WTC11 (cell line): ENCODE measurements at regions not wholly inside any gene's neighbourhood (a gene's known extent, or its start where the extent isn't known, plus 50 kb on each side); places are given as distances from the start of the nearest gene placed in this dataset.
"Not testable (repeated sequence)": the region's sequence is repeated elsewhere in the genome, so short reads cannot be mapped to it uniquely, and the experiment has no call there.

ENCODE experiments used
- ATAC-seq: fragments of 200-7000 bp; cut with Tn5 transposase; 2 replicates; pipeline ENCODE4 v1.10.0; 2021; ENCODE audit warnings: mild to moderate bottlenecking, moderate library complexity
- CTCF ChIA-PET: fragments of 300-600 bp; sonication (Branson Sonifier 250); formaldehyde crosslinking; loops from one replicate; lab custom pipeline; 2021; ENCODE audit warnings: antibody characterized with exemption; lab: Charles Lee
- POLR2A ChIA-PET: fragments of 350-600 bp; sonication (Branson Sonifier 250); formaldehyde crosslinking; loops from one replicate; lab custom pipeline; 2021; ENCODE audit warnings: antibody characterized with exemption; lab: Charles Lee
- DNase-seq: peaks from one replicate; pipeline ENCODE4 v3.0.0; 2021; ENCODE audit warnings: low spot score
- H3K27ac Mint-ChIP-seq: 2 replicates; pipeline ENCODE4 v1.8.0; 2021; ENCODE audit warnings: mixed read lengths
- H3K27me3 Mint-ChIP-seq: 2 replicates; pipeline ENCODE4 v1.8.0; 2021; ENCODE audit warnings: low read depth, mild to moderate bottlenecking, moderate library complexity, mixed read lengths
- H3K36me3 Mint-ChIP-seq: 2 replicates; pipeline ENCODE4 v1.8.0; 2021; ENCODE audit warnings: mixed read lengths
- H3K4me1 Mint-ChIP-seq: 2 replicates; pipeline ENCODE4 v1.8.0; 2022; ENCODE audit warnings: mixed read lengths
- H3K4me3 Mint-ChIP-seq: 2 replicates; pipeline ENCODE4 v1.8.0; 2021; ENCODE audit warnings: mild to moderate bottlenecking, moderate library complexity, mixed read lengths
- H3K9me3 Mint-ChIP-seq: 2 replicates; pipeline ENCODE4 v1.8.0; 2021; ENCODE audit warnings: mixed read lengths
- CTCF ChIP-seq: fragments of 200-600 bp; IDR thresholded peaks from 2 replicates; pipeline ENCODE4 v1.8.0; 2022; ENCODE audit warnings: antibody characterized with exemption
- E2F1 ChIP-seq: sonication (generic); formaldehyde crosslinking; IDR thresholded peaks from 2 replicates; pipeline ENCODE4 v1.8.0; 2022; ENCODE audit warnings: mild to moderate bottlenecking, missing genetic modification reagents
- ELF4 ChIP-seq: sonication (generic); formaldehyde crosslinking; IDR thresholded peaks from 2 replicates; pipeline ENCODE4 v1.8.1; 2022; ENCODE audit warnings: low read depth, mild to moderate bottlenecking, moderate library complexity, missing genetic modification reagents
- EMX1 ChIP-seq: fragments of 250-450 bp; sonication (Bioruptor Pico); IDR thresholded peaks from 2 replicates; pipeline ENCODE4 v1.8.0; 2021; ENCODE audit warnings: mild to moderate bottlenecking
- ESRRA ChIP-seq: sonication (generic); formaldehyde crosslinking; IDR thresholded peaks from 2 replicates; pipeline ENCODE4 v1.8.1; 2022; ENCODE audit warnings: mild to moderate bottlenecking, missing genetic modification reagents, borderline replicate concordance
- ETV6 ChIP-seq: sonication (generic); formaldehyde crosslinking; IDR thresholded peaks from 2 replicates; pipeline ENCODE4 v1.8.1; 2022; ENCODE audit warnings: mild to moderate bottlenecking, missing genetic modification reagents
- FOXJ3 ChIP-seq: sonication (generic); formaldehyde crosslinking; IDR thresholded peaks from 2 replicates; pipeline ENCODE4 v1.9.0; 2021; ENCODE audit warnings: missing genetic modification reagents, mild to moderate bottlenecking, borderline replicate concordance
- FOXK1 ChIP-seq: sonication (generic); formaldehyde crosslinking; IDR thresholded peaks from 2 replicates; pipeline ENCODE4 v1.8.0; 2022; ENCODE audit warnings: mild to moderate bottlenecking, moderate library complexity, missing genetic modification reagents
- GTF2I ChIP-seq: fragments of 250-450 bp; sonication (Bioruptor Pico); conservative IDR thresholded peaks from 2 replicates; pipeline ENCODE4 v1.4.0; 2021; ENCODE audit warnings: mild to moderate bottlenecking
- HMGXB4 ChIP-seq: sonication (generic); formaldehyde crosslinking; IDR thresholded peaks from 2 replicates; pipeline ENCODE4 v1.8.1; 2023; ENCODE audit warnings: mild to moderate bottlenecking, moderate library complexity, missing genetic modification reagents
- RORB ChIP-seq: fragments of 250-450 bp; sonication (Bioruptor Pico); IDR thresholded peaks from 2 replicates; pipeline ENCODE4 v1.9.0; 2021; ENCODE audit warnings: mild to moderate bottlenecking
- SMAD4 ChIP-seq: sonication (generic); formaldehyde crosslinking; IDR thresholded peaks from 2 replicates; pipeline ENCODE4 v1.8.0; 2022; ENCODE audit warnings: mild to moderate bottlenecking, missing genetic modification reagents
- USF2 ChIP-seq: sonication (generic); formaldehyde crosslinking; IDR thresholded peaks from 2 replicates; pipeline ENCODE4 v1.8.1; 2023; ENCODE audit warnings: mild to moderate bottlenecking, missing genetic modification reagents, moderate library complexity
- ZNF425 ChIP-seq: fragments of 250-450 bp; sonication (Bioruptor Pico); conservative IDR thresholded peaks from 2 replicates; pipeline ENCODE4 v1.9.0; 2021; ENCODE audit warnings: mild to moderate bottlenecking
- ZNF512 ChIP-seq: sonication (generic); formaldehyde crosslinking; IDR thresholded peaks from 2 replicates; pipeline ENCODE4 v1.8.1; 2022; ENCODE audit warnings: missing genetic modification reagents, borderline replicate concordance
- ZNF671 ChIP-seq: fragments of 250-450 bp; sonication (Bioruptor Pico); IDR thresholded peaks from 2 replicates; pipeline ENCODE4 v1.8.0; 2021; ENCODE audit warnings: mild to moderate bottlenecking
- ZSCAN18 ChIP-seq: fragments of 250-450 bp; sonication (Bioruptor Pico); IDR thresholded peaks from 2 replicates; pipeline ENCODE4 v2.1.2; 2022; ENCODE audit warnings: mild to moderate bottlenecking, moderate library complexity

GRCh38 chr6:112441607-112442006, 94.5 kb downstream of the RFPL4B start:
- Mint-ChIP-seq H3K27me3 (no peaks in the 10 kb centered on the region), H3K27ac (no peak overlapping the region), H3K9me3 (no peaks in the 10 kb centered on the region), H3K4me3 (no peak overlapping the region), H3K36me3 (no peaks in the 10 kb centered on the region), H3K4me1 (peaks cover 24% of the 10 kb centered on the region)
- DNase-seq (no peak), ATAC-seq (no peak)
- CTCF ChIA-PET = no interaction called here
- no peak for TF ChIP-seq ETV6
- TF ChIP-seq E2F1 (CRISPR knock-in tag) = no peak
- no peak for TF ChIP-seq ZNF512
- TF ChIP-seq EMX1 = no peak
- TF ChIP-seq ELF4 = no peak
- TF ChIP-seq USF2 (CRISPR knock-in tag) = no peak
- no peak for TF ChIP-seq GTF2I (CRISPR knock-in tag)
- no peak for TF ChIP-seq HMGXB4 (CRISPR knock-in tag)
- no peak for TF ChIP-seq ZNF425 (CRISPR knock-in tag)
- TF ChIP-seq CTCF = no peak
- no peak for TF ChIP-seq ESRRA (CRISPR knock-in tag)
- no peak for TF ChIP-seq SMAD4
- TF ChIP-seq FOXK1 = no peak
- POLR2A ChIA-PET = no interaction called here

- ChIA-PET CTCF (interaction anchor here (1.2 kb wide), 1 partner anchor 13 kb away, joined by 3 read pairs; no protein-coding TSS in a partner anchor), POLR2A (interaction anchor here (1.0 kb wide), 1 partner anchor 14 kb away, joined by 3 read pairs; no protein-coding TSS in a partner anchor)
- H3K27ac Mint-ChIP-seq = peak overlapping the region; percentile 15; the same call in 1 of the 2 replicates
- DNase-seq = no peak
- H3K4me1 Mint-ChIP-seq = peaks cover 24% of the 10 kb centered on the region
- no peaks in the 10 kb centered on the region for H3K9me3 Mint-ChIP-seq
- peak; percentile 56 for ATAC-seq
- H3K27me3 Mint-ChIP-seq = no peaks in the 10 kb centered on the region
- H3K36me3 Mint-ChIP-seq = no peaks in the 10 kb centered on the region
- TF ChIP-seq ZNF671 (CRISPR knock-in tag) = no peak
- TF ChIP-seq RORB (CRISPR knock-in tag) = no peak
- TF ChIP-seq FOXJ3 = no peak
- no peak for TF ChIP-seq ESRRA (CRISPR knock-in tag)
- TF ChIP-seq ZSCAN18 (CRISPR knock-in tag) = no peak
- no peak overlapping the region for H3K4me3 Mint-ChIP-seq
Measured at GRCh38 chr6:112443179-112444065, 96.3 kb downstream of the RFPL4B start.

GRCh38 chr6:112448786-112449185, 101.7 kb downstream of the RFPL4B start:
- POLR2A ChIA-PET, H3K4me1 Mint-ChIP-seq, ATAC-seq, H3K4me3 Mint-ChIP-seq, H3K27me3 Mint-ChIP-seq, CTCF ChIA-PET, H3K36me3 Mint-ChIP-seq, DNase-seq, H3K27ac Mint-ChIP-seq: not testable (repeated sequence)
- H3K9me3 Mint-ChIP-seq = peaks cover 14% of the 10 kb centered on the region
